AG08395 (cell line): ENCODE measurements at regions not wholly inside any gene's neighbourhood (a gene's known extent, or its start where the extent isn't known, plus 50 kb on each side); places are given as distances from the start of the nearest gene placed in this dataset.

Source experiments
- DNase-seq: peaks from one replicate; pipeline ENCODE4 v3.0.0; 2012; ENCODE audit warnings: mixed read lengths, low spot score

GRCh38 chr12:130216031-130216430 is 53.8 kb downstream of the FZD10 start:
- no peak for DNase-seq

- DNase-seq = no peak
Observed at GRCh38 chr12:130218682-130219081, 56.4 kb downstream of the FZD10 start.

- DNase-seq = no peak
Observed at GRCh38 chr12:130219929-130220705, 57.9 kb downstream of the FZD10 start.

- no peak for DNase-seq
Observed at GRCh38 chr12:130220706-130221100, 58.4 kb downstream of the FZD10 start.

DNA sequence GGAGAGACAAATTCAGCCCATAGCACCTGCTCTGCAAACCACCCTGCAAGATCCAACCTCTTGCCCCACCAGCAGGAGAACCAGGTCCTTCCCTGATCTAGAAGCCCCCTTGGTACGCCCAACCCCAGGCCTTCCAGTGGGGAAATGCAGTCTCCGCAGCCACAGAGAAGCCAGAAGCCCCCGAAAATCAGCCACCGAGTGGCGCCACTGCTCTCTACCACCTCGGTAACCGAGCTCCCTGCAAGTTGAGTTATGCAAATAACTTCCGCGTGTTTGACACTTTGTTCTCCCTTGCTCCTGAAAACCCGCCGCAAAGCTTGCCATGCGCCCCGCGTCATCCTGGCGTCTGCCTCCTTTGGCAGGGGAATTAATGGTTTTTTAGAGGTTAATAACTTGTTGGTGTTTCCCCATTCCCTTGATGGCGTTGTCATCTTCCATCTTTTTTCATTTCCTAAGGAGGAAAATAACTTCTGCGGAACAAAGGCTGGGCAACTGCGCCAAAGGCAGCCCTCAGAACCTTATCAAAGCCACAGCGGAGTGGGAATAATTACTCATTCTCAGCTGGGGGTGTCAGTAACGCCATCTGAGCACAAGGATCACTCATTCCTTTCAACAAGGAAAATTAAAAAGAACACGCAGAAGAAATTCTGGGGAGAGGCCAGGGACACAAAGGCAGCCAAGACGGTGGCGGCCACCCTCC is 60.4 kb downstream of the FZD10 start:
- no peak for DNase-seq

DNA sequence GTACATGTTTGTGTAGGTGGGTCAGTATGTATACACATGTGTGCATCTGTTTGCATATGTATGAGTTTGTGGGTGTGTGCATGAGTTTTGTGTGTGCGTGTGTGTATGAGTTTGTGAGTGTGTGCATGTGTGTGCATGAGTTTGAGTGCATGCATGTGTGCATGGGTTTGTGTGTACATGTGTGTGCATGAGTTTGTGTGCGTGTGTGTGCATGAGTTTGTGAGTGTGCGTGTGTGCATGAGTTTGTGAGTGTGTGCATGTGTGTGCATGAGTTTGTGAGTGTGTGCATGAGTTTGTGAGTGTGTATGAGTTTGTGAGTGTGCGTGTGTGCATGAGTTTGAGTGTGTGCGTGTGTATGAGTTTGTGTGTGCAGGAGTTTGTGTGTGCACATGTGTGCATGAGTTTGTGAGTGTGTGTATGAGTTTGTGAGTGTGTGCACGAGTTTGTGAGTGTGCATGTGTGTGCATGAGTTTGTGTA is 61.5 kb downstream of the FZD10 start:
- no peak for DNase-seq

- DNase-seq = no peak
Observed at GRCh38 chr12:130224613-130225012, 62.3 kb downstream of the FZD10 start.

DNA sequence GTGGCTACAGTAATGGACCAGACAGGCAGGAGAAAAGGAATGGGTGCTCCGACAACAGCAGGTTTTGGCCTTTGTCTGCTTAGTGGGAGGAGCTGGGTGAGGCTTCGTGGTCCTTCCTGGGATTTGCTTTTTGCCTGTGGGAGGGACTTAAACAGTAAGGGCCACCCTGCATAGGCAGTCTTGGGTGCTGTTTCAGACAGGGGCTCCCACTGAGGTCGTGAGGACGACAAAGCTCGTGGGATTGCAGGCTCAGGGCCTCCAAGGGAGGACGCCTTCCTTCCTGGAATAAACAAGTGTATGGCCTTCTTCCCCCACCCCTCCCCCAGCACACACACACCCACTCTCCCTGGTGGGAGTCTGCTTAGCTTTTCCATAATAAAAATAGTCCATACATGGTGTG is 63.1 kb downstream of the FZD10 start:
- no peak for DNase-seq

- DNase-seq = no peak
Observed at GRCh38 chr12:130226126-130226525, 63.9 kb downstream of the FZD10 start.

GRCh38 chr12:130226771-130227170 is 64.5 kb downstream of the FZD10 start:
- DNase-seq = no peak

DNA sequence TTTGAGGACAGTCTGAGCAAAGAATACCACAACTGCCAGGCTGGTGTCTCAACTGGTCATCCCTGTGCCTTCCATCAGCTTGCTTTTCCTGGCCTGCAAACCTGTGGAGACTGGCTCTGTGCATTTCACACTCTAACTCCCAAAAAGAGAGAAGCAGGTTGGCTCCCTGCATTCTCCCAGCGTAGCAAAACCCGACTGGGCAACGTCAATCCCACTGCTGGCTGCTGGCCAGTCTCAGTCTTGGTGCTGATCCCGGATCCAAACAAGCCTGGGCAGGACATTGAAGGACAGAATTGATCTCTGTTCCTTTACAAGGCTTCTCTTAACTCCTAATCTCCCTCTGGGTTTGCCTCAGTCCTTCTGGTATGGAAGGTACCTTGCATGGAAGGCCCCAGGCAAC is 65.4 kb downstream of the FZD10 start:
- no peak for DNase-seq

DNA sequence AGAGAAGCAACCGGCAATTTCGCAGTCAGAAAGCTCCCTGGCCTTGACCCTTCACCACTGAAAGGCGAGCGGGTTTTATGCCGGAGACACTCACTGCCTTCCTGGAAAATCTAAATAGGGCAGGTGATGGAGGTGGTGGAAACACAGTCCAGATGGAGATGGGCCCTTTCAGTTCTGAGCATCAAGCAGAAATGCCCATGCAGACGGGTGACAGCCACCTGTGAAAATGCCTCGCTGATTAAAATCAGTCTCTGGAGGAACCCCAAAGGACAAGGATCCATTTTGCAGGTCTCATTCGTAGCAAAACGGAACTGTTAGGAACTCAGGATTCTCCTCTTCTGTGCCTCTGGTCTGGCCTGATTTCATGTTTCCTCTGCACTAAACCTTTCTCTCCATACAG is 74.2 kb downstream of the FZD10 start:
- no peak for DNase-seq

GRCh38 chr12:130240831-130241590 is 78.7 kb downstream of the FZD10 start:
- no peak for DNase-seq

- no peak for DNase-seq
Observed at GRCh38 chr12:130242506-130242905, 80.2 kb downstream of the FZD10 start.

GRCh38 chr12:130245251-130245650 is 83.0 kb downstream of the FZD10 start:
- DNase-seq = no peak

DNA sequence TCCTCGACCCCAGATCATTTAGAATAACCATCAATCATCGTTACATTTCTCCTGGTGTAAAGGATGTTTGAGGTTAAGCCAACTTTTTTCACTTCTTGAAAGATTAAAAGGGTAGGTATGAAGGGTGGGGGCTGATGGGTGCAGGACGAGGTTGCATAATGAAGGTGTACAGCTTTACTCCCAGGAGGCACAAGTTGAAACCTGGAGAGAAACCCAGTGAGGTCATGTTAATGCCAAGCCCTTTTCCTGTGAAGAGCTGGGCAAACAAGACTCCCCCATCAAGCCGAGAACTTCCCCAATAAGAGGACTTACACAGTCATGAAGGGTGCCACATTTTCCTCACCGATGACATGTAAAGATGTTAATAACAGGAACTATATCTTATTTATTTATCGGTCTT is 84.3 kb downstream of the FZD10 start:
- no peak for DNase-seq

- DNase-seq = no peak
Observed at GRCh38 chr12:130247634-130248237, 85.5 kb downstream of the FZD10 start.

DNA sequence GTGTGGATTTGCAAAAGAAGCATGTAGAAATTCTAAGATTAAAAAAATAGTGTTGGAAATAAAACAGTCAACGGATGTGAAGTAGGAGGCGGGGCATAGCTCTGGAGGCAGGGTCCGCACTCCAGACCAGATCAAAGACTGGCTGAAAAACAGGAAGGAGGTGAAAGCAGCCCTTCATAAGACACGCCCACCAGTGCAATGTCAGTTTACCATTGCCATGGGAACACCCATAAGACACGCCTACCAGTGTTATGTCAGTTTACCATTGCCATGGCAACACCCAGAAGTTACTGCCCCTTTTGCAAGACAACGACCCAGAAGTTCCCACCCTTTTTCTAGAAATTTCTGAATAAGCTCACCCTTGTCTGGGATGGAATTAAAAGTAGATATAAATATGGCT is 87.1 kb downstream of the FZD10 start:
- no peak for DNase-seq

DNA sequence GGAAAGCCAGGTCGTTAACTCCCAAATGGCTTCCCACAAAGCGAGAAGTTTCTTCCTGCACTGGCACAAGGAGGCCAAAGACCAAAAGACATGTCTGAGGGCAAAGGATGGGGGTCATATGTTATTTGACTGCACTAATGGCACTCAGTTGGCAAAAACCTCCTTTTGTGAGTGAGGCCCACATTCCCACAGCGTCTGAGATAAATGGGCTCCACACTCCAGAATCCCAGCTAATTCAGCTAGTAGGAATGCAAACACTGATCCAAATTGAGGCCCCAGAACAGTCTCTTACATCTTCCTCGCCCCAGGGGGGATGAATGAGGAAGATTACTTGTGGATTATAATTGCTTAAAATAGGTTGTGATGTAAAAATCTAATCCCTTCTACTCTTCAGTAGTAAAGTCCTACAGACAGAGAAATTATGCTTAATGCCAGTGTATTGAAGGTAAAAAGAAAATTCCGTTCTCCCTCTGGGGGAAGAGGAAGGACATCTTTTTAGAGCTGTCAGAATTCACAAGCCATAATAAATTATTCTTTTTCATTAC is 86.4 kb upstream of the PIWIL1 start:
- DNase-seq = no peak

DNA sequence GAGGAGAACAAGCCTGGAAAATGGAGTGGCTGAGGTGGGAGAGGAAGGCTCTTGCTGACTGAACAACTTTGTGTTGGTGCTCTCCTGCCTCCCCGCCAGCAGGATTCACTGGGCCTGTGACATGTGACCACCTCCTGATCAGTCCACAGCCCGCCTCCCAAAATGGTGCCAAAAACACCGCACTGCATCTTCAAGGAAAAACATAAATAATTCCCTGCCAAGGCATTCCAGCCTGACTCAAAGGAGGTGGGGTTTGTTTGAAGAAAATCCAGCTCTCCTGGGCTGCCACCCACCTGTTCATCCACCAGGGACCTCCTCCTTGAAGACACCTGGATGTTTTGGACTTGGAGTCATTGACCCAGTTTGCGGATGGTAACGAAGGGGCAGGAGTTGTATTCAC is 83.8 kb upstream of the PIWIL1 start:
- no peak for DNase-seq

GRCh38 chr12:130254461-130255276 is 83.0 kb upstream of the PIWIL1 start:
- DNase-seq = no peak
